Right renal pelvis (tissue), 4 donors: ENCODE measurements at regions not wholly inside any gene's neighbourhood (a gene's known extent, or its start where the extent isn't known, plus 50 kb on each side); places are given as distances from the start of the nearest gene placed in this dataset.
"Not testable (repeated sequence)": the region's sequence is repeated elsewhere in the genome, so short reads cannot be mapped to it uniquely, and the experiment has no call there.

ENCODE experiments used
- DNase-seq, 4 donors: peaks; one replicate each; pipeline ENCODE4 v3.0.0-alpha.2; 2013; ENCODE audit warnings: low read depth in 4 of 4, low spot score in 3 of 4, missing footprints in 1 of 4

GRCh38 chr6:92011681-92012245, 1407.6 kb downstream of the EPHA7 start:
- no peak for DNase-seq

- no peak for DNase-seq
Measured at GRCh38 chr6:92008757-92009502, 1410.4 kb downstream of the EPHA7 start.

GRCh38 chr6:92000112-92000511, 1413.2 kb upstream of the MAP3K7 start:
- no peak for DNase-seq

- no peak for DNase-seq
Measured at GRCh38 chr6:91994787-91995186, 1407.9 kb upstream of the MAP3K7 start.

GRCh38 chr6:91982559-91982958, 1395.7 kb upstream of the MAP3K7 start:
- DNase-seq = no peak

- DNase-seq = no peak
Measured at GRCh38 chr6:91976797-91977196, 1389.9 kb upstream of the MAP3K7 start.

- DNase-seq = no peak
Measured at GRCh38 chr6:91970700-91971099, 1383.8 kb upstream of the MAP3K7 start.

GRCh38 chr6:91965872-91966271, 1379.0 kb upstream of the MAP3K7 start:
- DNase-seq = no peak

- DNase-seq = no peak
Measured at GRCh38 chr6:91961671-91962070, 1374.8 kb upstream of the MAP3K7 start.

GRCh38 chr6:91961236-91961635, 1374.4 kb upstream of the MAP3K7 start:
- no peak for DNase-seq

- DNase-seq = no peak
Measured at GRCh38 chr6:91941838-91942237, 1355.0 kb upstream of the MAP3K7 start.

GRCh38 chr6:91940801-91941200, 1353.9 kb upstream of the MAP3K7 start:
- no peak for DNase-seq

- DNase-seq = no peak
Measured at GRCh38 chr6:91926827-91927226, 1340.0 kb upstream of the MAP3K7 start.

- no peak for DNase-seq
Measured at GRCh38 chr6:91926361-91926760, 1339.5 kb upstream of the MAP3K7 start.

- no peak for DNase-seq
Measured at GRCh38 chr6:91911945-91912344, 1325.1 kb upstream of the MAP3K7 start.

GRCh38 chr6:91904586-91905164, 1317.8 kb upstream of the MAP3K7 start:
- no peak for DNase-seq

- DNase-seq = peak; percentile 3 to 26 (median 13)
Measured at GRCh38 chr6:91895599-91896285, 1308.9 kb upstream of the MAP3K7 start.

GRCh38 chr6:91886183-91886795, 1299.4 kb upstream of the MAP3K7 start:
- DNase-seq = no peak

- not testable (repeated sequence) for DNase-seq
Measured at GRCh38 chr6:91881791-91882190, 1294.9 kb upstream of the MAP3K7 start.

GRCh38 chr6:91879386-91879995, 1292.6 kb upstream of the MAP3K7 start:
- DNase-seq = no peak

GRCh38 chr6:91877994-91878393, 1291.1 kb upstream of the MAP3K7 start:
- no peak for DNase-seq
